ACC112 (cell line): ENCODE measurements at regions not wholly inside any gene's neighbourhood (a gene's known extent, or its start where the extent isn't known, plus 50 kb on each side); places are given as distances from the start of the nearest gene placed in this dataset.
"Not testable (repeated sequence)": the region's sequence is repeated elsewhere in the genome, so short reads cannot be mapped to it uniquely, and the experiment has no call there.

Source experiments
- H2AFZ ChIP-seq: fragments of 200-600 bp; sonication (generic); one replicate; pipeline ENCODE4 v1.6.0; 2017; ENCODE audit warnings: antibody characterized with exemption, low read length; ENCODE audit not compliant: unreplicated experiment
- H3K27ac ChIP-seq: fragments of 200-600 bp; sonication (generic); 2 replicates; pipeline ENCODE4 v1.5.1; 2014; ENCODE audit warnings: low read depth, mild to moderate bottlenecking, antibody characterized with exemption, low read length, moderate library complexity
- H3K27me3 ChIP-seq: fragments of 200-600 bp; sonication (generic); 2 replicates; pipeline ENCODE4 v1.6.1; 2014; ENCODE audit warnings: mild to moderate bottlenecking, antibody characterized with exemption, low read length, moderate library complexity, mixed read lengths; ENCODE audit not compliant: insufficient read depth
- H3K36me3 ChIP-seq: fragments of 200-600 bp; sonication (generic); 2 replicates; pipeline ENCODE4 v1.6.1; 2016; ENCODE audit warnings: mild to moderate bottlenecking, antibody characterized with exemption, low read length, moderate library complexity, mixed read lengths; ENCODE audit not compliant: insufficient read depth
- H3K4me1 ChIP-seq: fragments of 200-600 bp; sonication (generic); one replicate; pipeline ENCODE4 v1.6.1; 2016; ENCODE audit warnings: low read length, mixed read lengths; ENCODE audit not compliant: insufficient read depth, unreplicated experiment, control insufficient read depth
- H3K4me3 ChIP-seq: fragments of 200-600 bp; sonication (generic); 2 replicates; pipeline ENCODE4 v1.5.1; 2014; ENCODE audit warnings: mild to moderate bottlenecking, low read depth, low read length
- H3K79me2 ChIP-seq: fragments of 200-600 bp; sonication (generic); one replicate; pipeline ENCODE4 v1.6.0; 2016; ENCODE audit warnings: low read length; ENCODE audit not compliant: control insufficient read depth, unreplicated experiment, insufficient read depth

GRCh38 chr6:111925296-111925695 lies 52.0 kb upstream of the FYN start:
- Histone ChIP-seq H2AFZ (no peak overlapping the region), H3K79me2 (no peaks in the 10 kb centered on the region), H3K4me1 (peaks cover 29% of the 10 kb centered on the region), H3K27me3 (no peaks in the 10 kb centered on the region), H3K27ac (no peak overlapping the region), H3K4me3 (no peak overlapping the region), H3K36me3 (no peaks in the 10 kb centered on the region)

- no peak overlapping the region for H3K27ac ChIP-seq
Measured at GRCh38 chr6:111926731-111927302, 53.6 kb upstream of the FYN start.

GRCh38 chr6:111927321-111927720 lies 54.1 kb upstream of the FYN start:
- H3K27ac ChIP-seq = no peak overlapping the region
- H3K27me3 ChIP-seq = no peaks in the 10 kb centered on the region
- no peaks in the 10 kb centered on the region for H3K79me2 ChIP-seq
- H2AFZ ChIP-seq = no peak overlapping the region
- H3K4me3 ChIP-seq = no peak overlapping the region
- H3K4me1 ChIP-seq = peaks cover 28% of the 10 kb centered on the region
- H3K36me3 ChIP-seq = no peaks in the 10 kb centered on the region

More at GRCh38 chr6:111926731-111927302, 53.6 kb upstream of the FYN start:
- no peak overlapping the region for H2AFZ ChIP-seq
- no peaks in the 10 kb centered on the region for H3K79me2 ChIP-seq
- H3K4me3 ChIP-seq = no peak overlapping the region
- H3K27me3 ChIP-seq = no peaks in the 10 kb centered on the region
- peaks cover 29% of the 10 kb centered on the region for H3K4me1 ChIP-seq
- no peaks in the 10 kb centered on the region for H3K36me3 ChIP-seq

GRCh38 chr6:111928139-111928538 lies 54.9 kb upstream of the FYN start:
- no peak overlapping the region for H3K4me3 ChIP-seq
- no peak overlapping the region for H3K27ac ChIP-seq
- H2AFZ ChIP-seq = no peak overlapping the region
- no peaks in the 10 kb centered on the region for H3K27me3 ChIP-seq
- peaks cover 20% of the 10 kb centered on the region for H3K4me1 ChIP-seq
- no peaks in the 10 kb centered on the region for H3K79me2 ChIP-seq
- H3K36me3 ChIP-seq = no peaks in the 10 kb centered on the region

GRCh38 chr6:111934611-111935010 lies 61.4 kb upstream of the FYN start:
- not testable (repeated sequence) for H3K4me3 ChIP-seq

GRCh38 chr6:111936718-111937117 lies 63.5 kb upstream of the FYN start:
- Histone ChIP-seq H3K4me1 (peaks cover 24% of the 10 kb centered on the region), H3K4me3 (no peak overlapping the region), H2AFZ (no peak overlapping the region), H3K27ac (no peak overlapping the region), H3K27me3 (no peaks in the 10 kb centered on the region), H3K36me3 (no peaks in the 10 kb centered on the region), H3K79me2 (no peaks in the 10 kb centered on the region)

More at GRCh38 chr6:111934611-111935010, 61.4 kb upstream of the FYN start:
- not testable (repeated sequence) for H3K36me3 ChIP-seq, H2AFZ ChIP-seq, H3K27ac ChIP-seq, H3K79me2 ChIP-seq, H3K27me3 ChIP-seq
- peaks cover 17% of the 10 kb centered on the region for H3K4me1 ChIP-seq

GRCh38 chr6:111938710-111939109 lies 65.5 kb upstream of the FYN start:
- Histone ChIP-seq H3K27me3 (no peaks in the 10 kb centered on the region), H2AFZ (peak overlapping the region; percentile 57), H3K4me3 (0 out of 2 replicates have a peak overlapping the region, but pooled peaks have one; percentile 15), H3K4me1 (peaks cover 24% of the 10 kb centered on the region), H3K27ac (peak overlapping the region; percentile 84), H3K36me3 (no peaks in the 10 kb centered on the region), H3K79me2 (no peaks in the 10 kb centered on the region)

- no peak overlapping the region for H2AFZ ChIP-seq
- no peaks in the 10 kb centered on the region for H3K79me2 ChIP-seq
- H3K27me3 ChIP-seq = no peaks in the 10 kb centered on the region
- peaks cover 24% of the 10 kb centered on the region for H3K4me1 ChIP-seq
- no peaks in the 10 kb centered on the region for H3K36me3 ChIP-seq
- no peak overlapping the region for H3K27ac ChIP-seq
- no peak overlapping the region for H3K4me3 ChIP-seq
Measured at GRCh38 chr6:111939902-111940301, 66.7 kb upstream of the FYN start.

- no peak overlapping the region for H3K4me3 ChIP-seq
- H3K27me3 ChIP-seq = no peaks in the 10 kb centered on the region
- H3K79me2 ChIP-seq = no peaks in the 10 kb centered on the region
- H2AFZ ChIP-seq = no peak overlapping the region
- H3K27ac ChIP-seq = no peak overlapping the region
- H3K4me1 ChIP-seq = peaks cover 24% of the 10 kb centered on the region
- no peaks in the 10 kb centered on the region for H3K36me3 ChIP-seq
Measured at GRCh38 chr6:111940801-111941200, 67.5 kb upstream of the FYN start.

- peaks cover 24% of the 10 kb centered on the region for H3K4me1 ChIP-seq
- H3K27ac ChIP-seq = no peak overlapping the region
Measured at GRCh38 chr6:111941686-111942330, 68.6 kb upstream of the FYN start.

GRCh38 chr6:111942561-111942960 lies 69.3 kb upstream of the FYN start:
- peaks cover 24% of the 10 kb centered on the region for H3K4me1 ChIP-seq
- no peaks in the 10 kb centered on the region for H3K79me2 ChIP-seq
- no peak overlapping the region for H3K27ac ChIP-seq
- no peaks in the 10 kb centered on the region for H3K36me3 ChIP-seq
- H3K27me3 ChIP-seq = no peaks in the 10 kb centered on the region
- no peak overlapping the region for H3K4me3 ChIP-seq
- H2AFZ ChIP-seq = no peak overlapping the region

More at GRCh38 chr6:111941686-111942330, 68.6 kb upstream of the FYN start:
- Histone ChIP-seq H2AFZ (no peak overlapping the region), H3K79me2 (no peaks in the 10 kb centered on the region), H3K27me3 (no peaks in the 10 kb centered on the region), H3K4me3 (no peak overlapping the region), H3K36me3 (no peaks in the 10 kb centered on the region)
